Amniotic epithelial cell (primary cell): ENCODE measurements at regions not wholly inside any gene's neighbourhood (a gene's known extent, or its start where the extent isn't known, plus 50 kb on each side); places are given as distances from the start of the nearest gene placed in this dataset.

Experiments
- DNase-seq: peaks from one replicate; pipeline ENCODE4 v3.0.0-alpha.2; 2010; ENCODE audit warnings: low read depth

- DNase-seq, result no peak
Observed at GRCh38 chr5:171684169-171684568, 101.4 kb upstream of the SMIM23 start.

DNA sequence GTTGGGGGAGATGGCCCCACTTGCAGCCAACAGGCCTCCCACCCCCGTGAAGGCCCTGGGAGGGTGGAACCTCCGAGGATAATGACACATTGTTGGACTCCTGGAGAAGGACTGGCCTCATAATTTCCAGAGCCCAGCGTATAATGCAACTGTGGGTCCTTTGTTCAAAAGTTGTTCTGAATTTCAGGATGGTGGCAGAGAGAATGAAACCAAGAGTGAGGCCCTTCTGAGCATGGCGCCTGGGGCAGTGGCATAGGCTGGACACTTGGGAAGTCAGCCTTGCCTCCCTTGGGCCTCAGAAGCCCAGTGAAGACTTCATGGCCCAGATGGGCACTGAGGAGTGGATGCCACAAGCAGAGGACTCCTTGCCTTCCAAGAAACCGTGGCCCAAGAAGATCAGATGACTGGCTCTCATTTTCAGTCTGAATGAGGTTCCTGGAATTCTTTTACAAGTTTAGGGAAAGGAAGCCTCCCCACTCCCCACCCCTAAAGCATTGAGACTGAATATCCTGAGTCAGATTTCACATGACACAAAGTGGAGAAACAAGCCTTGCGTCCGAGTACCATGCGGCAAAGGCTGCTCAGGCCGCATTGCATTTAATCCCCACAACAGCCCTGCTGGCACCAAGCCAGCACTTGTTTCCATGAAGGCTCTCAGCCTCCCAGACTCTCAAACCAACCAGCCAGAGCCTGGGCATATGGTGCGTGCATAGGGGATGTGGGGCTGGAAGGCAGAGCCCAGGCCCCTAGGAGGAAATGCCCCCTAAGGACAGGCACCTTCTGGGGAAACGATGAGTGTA is 96.7 kb upstream of the SMIM23 start:
- peak; percentile 18 for DNase-seq

DNA sequence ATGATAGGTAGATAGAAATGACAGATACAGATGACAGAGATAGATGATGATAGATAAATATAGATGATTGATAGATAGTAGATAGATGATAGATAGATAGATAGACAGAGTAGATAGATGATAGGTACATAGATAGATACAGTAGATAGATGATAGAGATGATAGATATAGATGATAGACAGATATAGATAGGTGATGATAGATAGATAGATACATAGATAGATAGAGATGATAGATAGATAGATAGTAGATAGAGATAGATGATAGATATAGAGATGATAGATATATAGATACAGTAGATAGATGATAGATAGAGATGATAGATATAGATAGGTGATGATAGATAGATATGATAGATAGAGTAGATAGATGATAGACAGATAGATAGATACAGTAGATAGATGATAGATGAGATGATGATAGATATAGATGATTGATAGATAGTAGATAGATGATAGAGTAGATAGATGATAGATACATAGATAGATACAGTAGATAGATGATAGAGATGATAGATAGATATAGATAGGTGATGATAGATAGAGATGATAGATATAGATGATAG is 95.7 kb upstream of the SMIM23 start:
- no peak for DNase-seq

GRCh38 chr5:171692107-171692506 is 93.5 kb upstream of the SMIM23 start:
- no peak for DNase-seq

GRCh38 chr5:171692936-171693335 is 92.7 kb upstream of the SMIM23 start:
- DNase-seq, result no peak

GRCh38 chr5:171693412-171693811 is 92.2 kb upstream of the SMIM23 start:
- no peak for DNase-seq

GRCh38 chr5:171695804-171696203 is 89.8 kb upstream of the SMIM23 start:
- DNase-seq, result no peak

GRCh38 chr5:171697221-171698102 is 88.2 kb upstream of the SMIM23 start:
- no peak for DNase-seq

GRCh38 chr5:171700318-171700912 is 85.2 kb upstream of the SMIM23 start:
- DNase-seq, result no peak

DNA sequence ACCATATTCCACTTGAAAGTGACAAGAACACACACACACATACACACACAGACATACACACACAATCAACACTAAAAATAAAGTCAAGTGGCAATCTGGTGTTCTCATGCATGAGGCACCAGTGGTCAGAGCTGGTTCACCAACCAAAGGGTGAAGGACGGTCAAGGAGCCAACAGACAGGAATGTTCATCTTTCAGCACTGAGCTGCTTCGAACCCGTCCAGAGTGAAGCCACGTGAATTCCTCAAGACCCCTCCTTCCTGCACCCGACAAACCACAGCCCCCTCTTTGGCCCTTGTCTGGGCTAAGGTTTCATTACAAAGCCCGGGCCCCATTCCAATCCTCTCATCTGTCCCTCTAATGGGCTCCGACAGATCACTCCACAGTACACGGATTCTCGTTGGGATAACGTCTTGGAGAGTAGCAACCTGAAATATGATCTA is 84.5 kb upstream of the SMIM23 start:
- DNase-seq, result no peak

DNA sequence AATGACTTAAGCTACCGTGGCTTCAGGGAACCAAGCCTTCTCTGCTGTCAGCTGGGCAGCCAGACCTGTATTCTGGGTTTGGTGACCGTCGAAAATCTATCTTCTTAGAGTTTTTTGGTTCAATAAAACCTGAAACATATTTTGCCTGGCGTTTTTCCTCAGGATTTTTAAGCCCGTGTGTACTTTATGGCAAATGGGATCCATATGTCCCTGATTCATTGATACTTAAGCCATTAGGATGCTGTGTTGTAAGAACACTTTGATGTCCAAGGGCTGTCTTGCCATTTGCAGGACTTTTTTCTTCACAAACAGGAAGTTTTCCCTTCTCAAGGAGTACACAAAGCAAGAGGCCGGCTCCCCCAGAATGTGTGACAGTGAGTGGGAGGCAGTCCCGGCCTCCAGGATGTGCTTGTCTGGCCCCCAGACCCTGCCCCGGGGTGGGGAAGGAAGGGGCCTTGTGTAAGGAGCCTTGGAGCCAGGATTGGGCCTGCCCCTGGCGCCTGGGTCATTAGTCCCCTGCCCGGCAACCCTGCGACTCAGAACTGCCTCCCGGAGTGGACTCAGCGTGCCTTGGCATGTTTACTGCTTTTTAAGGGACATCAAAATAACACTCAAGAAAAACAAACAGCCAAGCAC is 83.4 kb upstream of the SMIM23 start:
- DNase-seq, result no peak

- no peak for DNase-seq
Observed at GRCh38 chr5:171703146-171703545, 82.5 kb upstream of the SMIM23 start.

- no peak for DNase-seq
Observed at GRCh38 chr5:171705036-171705435, 80.6 kb upstream of the SMIM23 start.

GRCh38 chr5:171705830-171706468 is 79.7 kb upstream of the SMIM23 start:
- DNase-seq, result no peak

DNA sequence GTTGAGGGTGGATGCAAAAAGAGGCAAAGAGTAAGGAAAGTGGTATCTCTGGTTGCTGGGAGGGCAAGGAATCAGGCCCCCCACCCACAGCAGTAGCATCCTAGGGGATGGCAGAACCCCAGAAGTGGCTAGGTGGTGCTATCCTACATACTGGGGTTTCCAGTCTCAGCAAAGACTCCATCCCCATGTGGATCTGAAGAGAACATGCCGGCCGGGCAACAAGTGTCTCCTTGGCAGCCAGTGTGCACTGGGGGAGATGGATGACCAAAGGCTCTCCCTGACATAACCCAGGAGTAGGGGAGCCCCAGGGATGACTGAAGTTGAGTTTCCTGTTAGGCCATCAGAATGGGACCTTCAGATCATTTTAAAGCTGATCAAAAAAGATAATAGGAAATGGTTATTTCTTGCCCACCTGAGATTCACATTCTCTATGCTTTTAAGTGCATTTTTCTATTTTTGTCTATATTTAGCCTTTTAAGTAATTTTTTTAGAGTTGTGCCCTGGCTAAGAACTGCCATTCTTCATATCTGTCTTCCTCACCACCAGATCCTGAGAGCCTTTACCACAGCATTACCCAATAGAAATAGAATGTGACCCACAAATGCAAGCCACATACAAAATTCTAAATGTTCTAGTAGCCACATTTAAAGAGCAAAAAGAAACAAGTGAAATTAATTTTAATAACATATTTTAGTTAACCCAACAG is 78.7 kb upstream of the SMIM23 start:
- peak; percentile 58 for DNase-seq

GRCh38 chr5:171707442-171707792 is 78.2 kb upstream of the SMIM23 start:
- DNase-seq, result no peak

GRCh38 chr5:171709930-171710329 is 75.7 kb upstream of the SMIM23 start:
- DNase-seq, result no peak

- no peak for DNase-seq
Observed at GRCh38 chr5:171710451-171711024, 75.1 kb upstream of the SMIM23 start.

DNA sequence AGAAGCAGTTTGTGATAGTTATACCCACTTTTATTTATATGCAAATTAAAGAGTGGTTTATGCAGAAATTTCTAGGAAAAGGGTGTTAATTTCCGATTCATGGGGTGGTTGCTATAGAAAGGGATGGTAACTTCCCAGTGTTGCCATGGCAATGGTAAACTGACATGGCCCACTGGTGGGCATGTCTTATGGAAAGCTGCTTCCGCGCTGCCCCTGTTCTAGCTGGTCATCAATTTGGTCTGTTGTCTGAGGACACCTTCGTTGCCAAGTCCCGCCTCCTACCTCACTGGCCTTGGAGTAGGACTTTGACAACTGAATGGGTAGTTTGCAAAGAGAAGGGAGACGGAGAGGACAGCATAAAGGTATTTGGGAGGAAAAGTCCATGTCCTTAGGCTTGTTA is 74.0 kb upstream of the SMIM23 start:
- DNase-seq, result no peak

DNA sequence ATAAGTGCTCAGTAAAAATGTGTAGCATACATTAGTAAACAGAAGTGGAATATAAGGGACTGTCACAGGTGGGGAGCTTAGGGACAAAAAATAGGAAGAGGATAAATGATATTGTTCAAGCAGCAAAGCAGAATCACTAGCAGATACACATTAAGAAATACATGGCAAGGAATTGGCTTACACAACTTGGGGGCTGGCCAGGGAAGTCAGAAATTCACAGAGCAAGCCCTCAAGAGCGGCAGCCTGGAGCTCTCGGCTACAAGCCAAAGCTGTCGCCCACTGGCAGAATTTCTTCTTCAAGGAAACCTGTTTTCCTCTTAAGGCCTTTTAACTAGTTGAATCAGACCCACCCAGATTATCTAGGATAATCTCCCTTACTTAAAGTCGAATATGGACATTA is 73.0 kb upstream of the SMIM23 start:
- no peak for DNase-seq

DNA sequence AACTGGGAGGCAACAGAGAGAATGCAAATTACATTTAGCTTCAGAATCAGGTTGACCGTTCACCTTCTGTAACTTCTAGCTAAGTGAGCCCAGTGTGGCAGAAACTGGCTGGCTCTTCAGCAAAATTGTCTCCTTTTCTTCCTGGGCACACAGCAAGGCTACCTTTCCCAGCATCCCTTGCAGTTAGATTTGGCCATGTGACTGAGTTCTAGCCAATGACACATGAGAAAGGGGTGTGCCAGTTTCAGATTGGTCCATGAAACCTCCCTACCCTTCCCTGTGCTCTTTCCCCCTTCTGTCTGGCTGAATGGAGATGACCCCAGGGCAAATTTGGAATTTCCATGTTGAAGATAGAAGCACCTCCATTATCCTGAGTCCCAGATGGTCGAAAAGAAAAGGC is 72.5 kb upstream of the SMIM23 start:
- DNase-seq, result no peak
